ENCODE measurements at regions not wholly inside any gene's neighbourhood (a gene's known extent, or its start where the extent isn't known, plus 50 kb on each side); places are given as distances from the start of the nearest gene placed in this dataset.

GRCh38 chr17:15000661-15001060 is 264.5 kb downstream of the PMP22 start:
- TF ChIP-seq SIX5 (IDR thresholded peaks at IDR 0.05; ENCODE audit: low read depth, low read length), result no peak
- no peak for TF ChIP-seq ZNF274 (IDR thresholded peaks at IDR 0.05; ENCODE audit: borderline replicate concordance, extremely low read depth, low read length)
- no peak for TF ChIP-seq SUZ12 (IDR thresholded peaks at IDR 0.05; ENCODE audit: low read length)
- no peak for TF ChIP-seq BACH1 (IDR thresholded peaks at IDR 0.05; ENCODE audit: low read length)
- TF ChIP-seq CTCF (IDR thresholded peaks at IDR 0.05; ENCODE audit: control extremely low read depth in 1 of 3, insufficient read depth in 1 of 3, low read depth in 1 of 3, low read length in 3 of 3), result no peak
- no peak for TF ChIP-seq POLR2A (IDR thresholded peaks at IDR 0.05; ENCODE audit: control extremely low read depth in 1 of 2, low read depth in 2 of 2, low read length in 2 of 2)
- no peak for TF ChIP-seq TAF1 (IDR thresholded peaks at IDR 0.05; ENCODE audit: low read depth, low read length)
- TF ChIP-seq, protein P1, sequence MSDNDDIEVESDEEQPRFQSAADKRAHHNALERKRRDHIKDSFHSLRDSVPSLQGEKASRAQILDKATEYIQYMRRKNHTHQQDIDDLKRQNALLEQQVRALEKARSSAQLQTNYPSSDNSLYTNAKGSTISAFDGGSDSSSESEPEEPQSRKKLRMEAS (IDR thresholded peaks at IDR 0.05), result no peak

Measured in H1 (cell line).